ENCODE measurements at regions not wholly inside any gene's neighbourhood (a gene's known extent, or its start where the extent isn't known, plus 50 kb on each side); places are given as distances from the start of the nearest gene placed in this dataset.

- TF ChIP-seq EZH2phosphoT487 (IDR thresholded peaks at IDR 0.05; ENCODE audit: insufficient read depth, low read depth) (no peak), EZH2 (IDR thresholded peaks at IDR 0.05; ENCODE audit: insufficient read depth, poor library complexity, severe bottlenecking) (no peak)
- peaks cover 50% of the 10 kb centered on the region for H3K4me1 ChIP-seq (ENCODE audit: insufficient read depth)
- H3K4me2 ChIP-seq (ENCODE audit: unreplicated experiment), result no peak overlapping the region
- H3K79me2 ChIP-seq (ENCODE audit: insufficient read depth), result no peaks in the 10 kb centered on the region
- DNase-seq, result no peak
- no peak overlapping the region for H3K4me3 ChIP-seq
- in situ Hi-C loops (cut with MboI), result no loop called here
- H3K27ac ChIP-seq, result no peak overlapping the region
- H4K20me1 ChIP-seq (ENCODE audit: insufficient read depth), result no peaks in the 10 kb centered on the region
- H2AFZ ChIP-seq, result no peak overlapping the region
- no peaks in the 10 kb centered on the region for H3K27me3 ChIP-seq (replicated peaks; ENCODE audit: insufficient read depth)
- H3F3A ChIP-seq (ENCODE audit: insufficient read depth), result peaks cover 35% of the 10 kb centered on the region
- H3K36me3 ChIP-seq (ENCODE audit: low read depth), result no peaks in the 10 kb centered on the region
- no peak overlapping the region for H3K9ac ChIP-seq
- no peaks in the 10 kb centered on the region for H3K9me3 ChIP-seq (ENCODE audit: low read depth)
- no peaks in the 10 kb centered on the region for H3K9me2 ChIP-seq (ENCODE audit: insufficient read depth)
Observed at GRCh38 chr5:15012061-15012460, 140.5 kb upstream of the ANKH start.

- 88 to 93% methylated on average over 4 of the region's 4 CpGs for WGBS, 2 experiments (ENCODE audit: low coverage in 1 of 2, low lambda C conversion rate in 2 of 2, missing lambda C conversion rate in 2 of 2)
- DNase-seq, result no peak
- no peak overlapping the region for H3K27ac ChIP-seq
- no peaks in the 10 kb centered on the region for H3K27me3 ChIP-seq (replicated peaks; ENCODE audit: insufficient read depth)
- no peaks in the 10 kb centered on the region for H3K9me3 ChIP-seq (ENCODE audit: low read depth)
- H2AFZ ChIP-seq, result no peak overlapping the region
- H3K4me1 ChIP-seq (ENCODE audit: insufficient read depth), result peaks cover 54% of the 10 kb centered on the region
- H3K4me3 ChIP-seq, result no peak overlapping the region
- no peak overlapping the region for H3K9ac ChIP-seq
- peaks cover 37% of the 10 kb centered on the region for H3F3A ChIP-seq (ENCODE audit: insufficient read depth)
- TF ChIP-seq EZH2phosphoT487 (IDR thresholded peaks at IDR 0.05; ENCODE audit: insufficient read depth, low read depth), result no peak
- TF ChIP-seq EZH2 (IDR thresholded peaks at IDR 0.05; ENCODE audit: insufficient read depth, poor library complexity, severe bottlenecking), result no peak
- no peaks in the 10 kb centered on the region for H3K9me2 ChIP-seq (ENCODE audit: insufficient read depth)
- no peaks in the 10 kb centered on the region for H3K79me2 ChIP-seq (ENCODE audit: insufficient read depth)
- no peaks in the 10 kb centered on the region for H4K20me1 ChIP-seq (ENCODE audit: insufficient read depth)
- in situ Hi-C loops (cut with MboI), result no loop called here
- H3K36me3 ChIP-seq (ENCODE audit: low read depth), result no peaks in the 10 kb centered on the region
- H3K4me2 ChIP-seq (ENCODE audit: unreplicated experiment), result no peak overlapping the region
Observed at GRCh38 chr5:15010936-15011335, 139.4 kb upstream of the ANKH start.

- H3K36me3 ChIP-seq (ENCODE audit: low read depth), result no peaks in the 10 kb centered on the region
- H3F3A ChIP-seq (ENCODE audit: insufficient read depth), result peaks cover 26% of the 10 kb centered on the region
- no peaks in the 10 kb centered on the region for H4K20me1 ChIP-seq (ENCODE audit: insufficient read depth)
- no peaks in the 10 kb centered on the region for H3K27me3 ChIP-seq (replicated peaks; ENCODE audit: insufficient read depth)
- TF ChIP-seq EZH2 (IDR thresholded peaks at IDR 0.05; ENCODE audit: insufficient read depth, poor library complexity, severe bottlenecking) (no peak), EZH2phosphoT487 (IDR thresholded peaks at IDR 0.05; ENCODE audit: insufficient read depth, low read depth) (no peak)
- no peaks in the 10 kb centered on the region for H3K79me2 ChIP-seq (ENCODE audit: insufficient read depth)
- H3K9me3 ChIP-seq (ENCODE audit: low read depth), result no peaks in the 10 kb centered on the region
- peak overlapping the region; percentile 82 for H3K27ac ChIP-seq
- peaks cover 43% of the 10 kb centered on the region for H3K4me1 ChIP-seq (ENCODE audit: insufficient read depth)
- peak overlapping the region; percentile 63 for H3K4me2 ChIP-seq (ENCODE audit: unreplicated experiment)
- no peaks in the 10 kb centered on the region for H3K9me2 ChIP-seq (ENCODE audit: insufficient read depth)
- DNase-seq, result peak; percentile 66
- no peak overlapping the region for H2AFZ ChIP-seq
- no peak overlapping the region for H3K4me3 ChIP-seq
- in situ Hi-C loops (cut with MboI), result loop anchor here (10.0 kb wide), 2 partner anchors 125 to 315 kb away; no protein-coding TSS in a partner anchor
- WGBS, 2 experiments (ENCODE audit: low coverage in 1 of 2, low lambda C conversion rate in 2 of 2, missing lambda C conversion rate in 2 of 2), result 68 to 74% methylated on average over 3 of the region's 3 CpGs
- H3K9ac ChIP-seq, result no peak overlapping the region
Observed at GRCh38 chr5:15009420-15009819, 137.8 kb upstream of the ANKH start.

- Histone ChIP-seq H3K9ac (peak overlapping the region; percentile 49), H3K36me3 (ENCODE audit: low read depth) (no peaks in the 10 kb centered on the region), H3K4me1 (ENCODE audit: insufficient read depth) (peaks cover 38% of the 10 kb centered on the region), H2AFZ (peak overlapping the region; percentile 47), H3K4me3 (no peak overlapping the region), H4K20me1 (ENCODE audit: insufficient read depth) (no peaks in the 10 kb centered on the region), H3K9me3 (ENCODE audit: low read depth) (no peaks in the 10 kb centered on the region), H3K4me2 (ENCODE audit: unreplicated experiment) (peak overlapping the region; percentile 63), H3K27ac (peak overlapping the region; percentile 82), H3F3A (ENCODE audit: insufficient read depth) (peaks cover 26% of the 10 kb centered on the region), H3K9me2 (ENCODE audit: insufficient read depth) (no peaks in the 10 kb centered on the region), H3K27me3 (replicated peaks; ENCODE audit: insufficient read depth) (no peaks in the 10 kb centered on the region), H3K79me2 (ENCODE audit: insufficient read depth) (no peaks in the 10 kb centered on the region)
- DNase-seq, result no peak
- 48 to 49% methylated on average over 5 of the region's 5 CpGs for WGBS, 2 experiments (ENCODE audit: low coverage in 1 of 2, low lambda C conversion rate in 2 of 2, missing lambda C conversion rate in 2 of 2)
- in situ Hi-C loops (cut with MboI), result loop anchor here (10.0 kb wide), 2 partner anchors 124 to 314 kb away; no protein-coding TSS in a partner anchor
- TF ChIP-seq EZH2phosphoT487 (IDR thresholded peaks at IDR 0.05; ENCODE audit: insufficient read depth, low read depth) (no peak), EZH2 (IDR thresholded peaks at IDR 0.05; ENCODE audit: insufficient read depth, poor library complexity, severe bottlenecking) (no peak)
Observed at GRCh38 chr5:15008921-15009320, 137.3 kb upstream of the ANKH start.

- no peaks in the 10 kb centered on the region for H4K20me1 ChIP-seq (ENCODE audit: insufficient read depth)
- H3K27ac ChIP-seq, result peak overlapping the region; percentile 82
- in situ Hi-C loops (cut with MboI), result loop anchor here (10.0 kb wide), 2 partner anchors 124 to 314 kb away; no protein-coding TSS in a partner anchor
- H3K9me2 ChIP-seq (ENCODE audit: insufficient read depth), result no peaks in the 10 kb centered on the region
- H3K36me3 ChIP-seq (ENCODE audit: low read depth), result no peaks in the 10 kb centered on the region
- H3K9me3 ChIP-seq (ENCODE audit: low read depth), result no peaks in the 10 kb centered on the region
- WGBS, 2 experiments (ENCODE audit: low coverage in 1 of 2, low lambda C conversion rate in 2 of 2, missing lambda C conversion rate in 2 of 2), result 0 to 2% methylated on average over 8 of the region's 8 CpGs
- H3K9ac ChIP-seq, result peak overlapping the region; percentile 53
- H3K4me2 ChIP-seq (ENCODE audit: unreplicated experiment), result peak overlapping the region; percentile 67
- H3K4me3 ChIP-seq, result peak overlapping the region; percentile 31
- H3K27me3 ChIP-seq (replicated peaks; ENCODE audit: insufficient read depth), result no peaks in the 10 kb centered on the region
- TF ChIP-seq EZH2phosphoT487 (IDR thresholded peaks at IDR 0.05; ENCODE audit: insufficient read depth, low read depth) (no peak), EZH2 (IDR thresholded peaks at IDR 0.05; ENCODE audit: insufficient read depth, poor library complexity, severe bottlenecking) (no peak)
- peak; percentile 99 for DNase-seq
- peaks cover 24% of the 10 kb centered on the region for H3F3A ChIP-seq (ENCODE audit: insufficient read depth)
- H2AFZ ChIP-seq, result peak overlapping the region; percentile 47
- H3K4me1 ChIP-seq (ENCODE audit: insufficient read depth), result peaks cover 33% of the 10 kb centered on the region
- H3K79me2 ChIP-seq (ENCODE audit: insufficient read depth), result no peaks in the 10 kb centered on the region
Observed at GRCh38 chr5:15008476-15008875, 136.9 kb upstream of the ANKH start.
